Endothelial cell of umbilical vein (primary cell): ENCODE measurements at regions not wholly inside any gene's neighbourhood (a gene's known extent, or its start where the extent isn't known, plus 50 kb on each side); places are given as distances from the start of the nearest gene placed in this dataset.

Experiments used
- BruUV-seq: library from RNA; stranded (reverse); fragments of 400-500 nt; replicated peaks from 2 replicates; lab custom pipeline; 2021; lab: Mats Ljungman, UMichigan
- CTCF ChIA-PET: fragments of 300-600, 350-600 bp; sonication (Branson Sonifier 250); formaldehyde crosslinking; loops from one replicate; lab custom pipeline; 2021; ENCODE audit warnings: antibody characterized with exemption, inconsistent platforms; lab: Charles Lee
- POLR2A ChIA-PET: fragments of 300-600, 350-600 bp; sonication (Branson Sonifier 250); formaldehyde crosslinking; loops from one replicate; lab custom pipeline; 2021; ENCODE audit warnings: antibody characterized with exemption, inconsistent platforms; lab: Charles Lee
- DNase-seq: peaks from one replicate; pipeline ENCODE4 v3.0.0-alpha.2; 2011; ENCODE audit warnings: low read depth, low spot score
- FAIRE-seq: peaks from 2 replicates; lab custom pipeline; 2011; peaks lifted over from hg19 to GRCh38; lab: Jason Lieb, UNC
- H2AFZ ChIP-seq: 2 replicates; pipeline ENCODE4 v1.6.0; 2012; ENCODE audit warnings: low read depth, low read length, control low read depth, inconsistent platforms
- H3K27ac ChIP-seq: 2 replicates; pipeline ENCODE4 v1.5.1; 2011; ENCODE audit warnings: low read depth, mild to moderate bottlenecking, control low read depth, low read length, moderate library complexity; ENCODE audit not compliant: insufficient read depth
- H3K27me3 ChIP-seq, 2 experiments: 2 replicates each; pipeline versions ENCODE4 v1.6.0 to v1.6.1; 2011; ENCODE audit warnings: low read length in 2 of 2, mixed read lengths in 1 of 2; ENCODE audit not compliant: control insufficient read depth in 2 of 2, insufficient read depth in 2 of 2
- H3K36me3 ChIP-seq, 2 experiments: 2 replicates in 1 of 2; 3 replicates in 1 of 2; pipeline ENCODE4 v1.5.1; 2011; ENCODE audit warnings: low read length in 2 of 2, mild to moderate bottlenecking in 1 of 2, moderate library complexity in 1 of 2; ENCODE audit not compliant: control insufficient read depth in 2 of 2, insufficient read depth in 2 of 2; ENCODE audit errors: extremely low read depth in 1 of 2
- H3K4me1 ChIP-seq: 3 replicates; pipeline ENCODE4 v1.5.1; 2011; ENCODE audit warnings: mild to moderate bottlenecking, low read length; ENCODE audit not compliant: control insufficient read depth, insufficient read depth; ENCODE audit errors: extremely low read depth
- H3K4me2 ChIP-seq: 2 replicates; pipeline ENCODE4 v1.6.1; 2011; ENCODE audit warnings: low read length, control low read depth, mixed read lengths; ENCODE audit not compliant: insufficient read depth
- H3K4me3 ChIP-seq, 3 experiments: fragments of 200-600 bp in 1 of 3; sonication (generic), shearing (Covaris generic) in 1 of 3; replicated peaks in 1 of 3; 2 replicates each; pipeline ENCODE4 v1.5.1; 2011 to 2016; ENCODE audit warnings: control low read depth in 3 of 3, low read length in 3 of 3, mild to moderate bottlenecking in 2 of 3, inconsistent platforms in 1 of 3, low read depth in 1 of 3, moderate library complexity in 1 of 3; ENCODE audit not compliant: insufficient read depth in 1 of 3
- H3K79me2 ChIP-seq: 2 replicates; pipeline ENCODE4 v1.6.0; 2012; ENCODE audit warnings: low read length, inconsistent platforms; ENCODE audit not compliant: control insufficient read depth, insufficient read depth
- H3K9ac ChIP-seq: replicated peaks from 2 replicates; pipeline ENCODE3; 2011; ENCODE audit warnings: low read length, control low read depth; ENCODE audit not compliant: insufficient read depth; ENCODE audit errors: extremely low read depth
- H3K9me1 ChIP-seq: replicated peaks from 3 replicates; pipeline ENCODE4 v1.6.0; 2011; ENCODE audit warnings: mild to moderate bottlenecking, low read length; ENCODE audit not compliant: control insufficient read depth, insufficient read depth; ENCODE audit errors: extremely low read depth
- H3K9me3 ChIP-seq: replicated peaks from 2 replicates; pipeline ENCODE4 v1.5.1; 2012; ENCODE audit warnings: low read length, inconsistent platforms; ENCODE audit not compliant: control insufficient read depth, insufficient read depth
- H4K20me1 ChIP-seq: replicated peaks from 2 replicates; pipeline ENCODE3; 2011; ENCODE audit warnings: mild to moderate bottlenecking, low read length; ENCODE audit not compliant: control insufficient read depth, insufficient read depth; ENCODE audit errors: extremely low read depth
- CTCF ChIP-seq, 2 donors: IDR thresholded peaks; 1 replicate in 1 of 2; 2 replicates in 1 of 2; pipeline ENCODE4 v1.5.1; 2011; ENCODE audit warnings: low read length in 2 of 2, mild to moderate bottlenecking in 2 of 2, moderate library complexity in 2 of 2, control low read depth in 1 of 2, inconsistent platforms in 1 of 2, low read depth in 1 of 2; ENCODE audit not compliant: insufficient read depth in 1 of 2; ENCODE audit errors: extremely low read depth in 1 of 2
- EZH2 ChIP-seq: IDR thresholded peaks from 2 replicates; pipeline ENCODE4 v1.6.1; 2012; ENCODE audit warnings: borderline replicate concordance, low read depth, mild to moderate bottlenecking, moderate library complexity, low read length, inconsistent platforms; ENCODE audit not compliant: severe bottlenecking
- FOS ChIP-seq: IDR thresholded peaks from 2 replicates; pipeline ENCODE4 v1.6.1; 2011; ENCODE audit warnings: mild to moderate bottlenecking, low read length, moderate library complexity, borderline replicate concordance; ENCODE audit not compliant: insufficient read depth
- GATA2 ChIP-seq: IDR thresholded peaks from 2 replicates; pipeline ENCODE4 v1.7.0; 2011; ENCODE audit warnings: low read depth, mild to moderate bottlenecking, moderate library complexity, mixed read lengths, low read length; ENCODE audit not compliant: insufficient read length, insufficient read depth
- JUN ChIP-seq: IDR thresholded peaks from 2 replicates; pipeline ENCODE4 v1.6.1; 2011; ENCODE audit warnings: borderline replicate concordance, low read depth; ENCODE audit not compliant: insufficient read length, insufficient read depth
- MAX ChIP-seq: IDR thresholded peaks from 2 replicates; pipeline ENCODE4 v1.6.1; 2011; ENCODE audit not compliant: insufficient read depth, insufficient read length
- MYC ChIP-seq: IDR thresholded peaks from one replicate; pipeline ENCODE4 v1.6.1; 2011; ENCODE audit warnings: mild to moderate bottlenecking, low read depth, low read length
- POLR2A ChIP-seq: IDR thresholded peaks from 2 replicates; pipeline ENCODE4 v1.6.1; 2012; ENCODE audit warnings: low read depth, mild to moderate bottlenecking, control low read depth, low read length
- POLR2AphosphoS5 ChIP-seq: IDR thresholded peaks from 2 replicates; pipeline ENCODE4 v1.6.1; 2012; ENCODE audit warnings: low read depth, mild to moderate bottlenecking, control low read depth, low read length, moderate library complexity; ENCODE audit not compliant: insufficient read depth
- dilution Hi-C: fragments of 300-500 bp; cut with MboI; formaldehyde crosslinking; loops from one replicate; pipeline ENCODE4 v1.15.0; 2019; ENCODE audit warnings: low sequenced_read_pairs; ENCODE audit not compliant: extremely low pct_ligation_motif_present
- intact Hi-C: fragments of 100-400 bp; cut with micrococcal nuclease; formaldehyde crosslinking; loops from one replicate; pipeline ENCODE4 v1.10.0; 2022

GRCh38 chr6:145250436-145250835, 484.9 kb downstream of the EPM2A start:
- intact Hi-C loops (no loop called here), dilution Hi-C loops (no loop called here)
- Histone ChIP-seq H3K4me2 (no peak overlapping the region), H3K36me3 (no peaks in the 10 kb centered on the region), H2AFZ (no peak overlapping the region), H3K9me3 (no peaks in the 10 kb centered on the region), H3K27me3 (no peaks in the 10 kb centered on the region), H3K4me3 (no peak overlapping the region), H4K20me1 (no peaks in the 10 kb centered on the region), H3K9me1 (no peaks in the 10 kb centered on the region), H3K79me2 (no peaks in the 10 kb centered on the region), H3K27ac (no peak overlapping the region), H3K9ac (no peak overlapping the region), H3K4me1 (no peaks in the 10 kb centered on the region)
- FAIRE-seq = no peak
- ChIA-PET CTCF (no interaction called here), POLR2A (no interaction called here)
- BruUV-seq = no TSS peak
- no peak for TF ChIP-seq MYC
- DNase-seq = no peak

GRCh38 chr6:145252737-145253136, 482.6 kb downstream of the EPM2A start:
- FAIRE-seq = no peak
- TF ChIP-seq GATA2 (no peak), JUN (no peak), POLR2A (no peak), CTCF (IDR thresholded peaks at IDR 0.05; ENCODE audit: extremely low read depth in 1 of 2, insufficient read depth in 1 of 2, low read depth in 1 of 2, low read length in 2 of 2) (no peak), FOS (no peak), MYC (no peak), POLR2AphosphoS5 (no peak), EZH2 (no peak), MAX (no peak)
- dilution Hi-C loops = no loop called here

More at GRCh38 chr6:145252737-145253136, 482.6 kb downstream of the EPM2A start:
- H3K27ac ChIP-seq = no peak overlapping the region
- H4K20me1 ChIP-seq = no peaks in the 10 kb centered on the region
- DNase-seq = no peak
- no peaks in the 10 kb centered on the region for H3K9me1 ChIP-seq
- H3K9ac ChIP-seq = no peak overlapping the region
- no peaks in the 10 kb centered on the region for H3K9me3 ChIP-seq
- H3K27me3 ChIP-seq = no peaks in the 10 kb centered on the region
- intact Hi-C loops = no loop called here
- BruUV-seq = no TSS peak
- no peaks in the 10 kb centered on the region for H3K4me1 ChIP-seq
- no peaks in the 10 kb centered on the region for H3K36me3 ChIP-seq
- ChIA-PET CTCF (interaction anchor here (1.0 kb wide), 1 partner anchor 12 kb away, joined by 3 read pairs; no protein-coding TSS in a partner anchor), POLR2A (no interaction called here)
- H3K4me2 ChIP-seq = no peak overlapping the region
- no peaks in the 10 kb centered on the region for H3K79me2 ChIP-seq
- no peak overlapping the region for H2AFZ ChIP-seq
- H3K4me3 ChIP-seq = no peak overlapping the region
